ENCODE measurements at regions not wholly inside any gene's neighbourhood (a gene's known extent, or its start where the extent isn't known, plus 50 kb on each side); places are given as distances from the start of the nearest gene placed in this dataset.

DNA sequence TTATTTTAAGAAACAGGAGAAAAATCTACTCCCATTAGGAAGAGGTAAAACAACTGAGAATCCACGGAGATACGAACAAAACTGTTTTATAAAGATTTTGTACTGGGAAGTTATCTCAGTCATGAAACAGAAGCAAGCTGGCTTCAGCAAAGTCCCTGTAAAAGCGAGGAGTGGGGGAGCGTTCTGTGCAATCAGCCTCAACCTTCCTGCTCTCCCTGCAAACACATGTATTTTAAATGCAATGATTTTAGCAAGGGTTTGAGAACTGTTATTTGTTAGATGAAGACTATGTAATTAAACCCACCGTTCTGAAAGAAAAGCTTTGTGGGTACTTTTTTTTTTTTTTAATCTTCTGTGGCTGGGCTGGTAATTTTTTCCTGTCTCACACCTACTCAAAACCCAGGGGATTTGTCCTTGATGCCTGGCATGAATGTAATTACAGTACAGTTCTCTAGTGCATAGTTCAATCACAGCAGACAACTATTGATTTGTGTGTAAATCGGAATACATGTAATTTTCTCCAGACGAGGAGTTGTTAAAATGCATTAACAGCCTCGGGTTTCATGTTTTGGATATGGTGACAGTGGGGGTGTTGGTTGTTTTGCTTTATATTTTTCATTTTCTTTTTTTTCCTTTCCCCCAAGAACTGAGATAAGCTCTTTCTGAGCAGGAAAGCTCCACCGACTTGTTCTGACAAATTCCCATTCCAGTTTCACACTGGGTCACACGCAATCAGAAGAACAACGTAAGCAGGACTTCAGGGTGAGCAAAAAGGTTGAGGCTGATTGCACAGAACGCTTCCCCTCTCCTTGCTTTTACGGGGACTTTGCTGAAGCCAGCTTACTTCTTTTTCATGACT lies 153.6 kb downstream of the PHLDA1 start:
- DNase-seq (ENCODE audit: insufficient read length, low spot score) (no peak), FAIRE-seq (no peak)
- TF ChIP-seq, protein P1, sequence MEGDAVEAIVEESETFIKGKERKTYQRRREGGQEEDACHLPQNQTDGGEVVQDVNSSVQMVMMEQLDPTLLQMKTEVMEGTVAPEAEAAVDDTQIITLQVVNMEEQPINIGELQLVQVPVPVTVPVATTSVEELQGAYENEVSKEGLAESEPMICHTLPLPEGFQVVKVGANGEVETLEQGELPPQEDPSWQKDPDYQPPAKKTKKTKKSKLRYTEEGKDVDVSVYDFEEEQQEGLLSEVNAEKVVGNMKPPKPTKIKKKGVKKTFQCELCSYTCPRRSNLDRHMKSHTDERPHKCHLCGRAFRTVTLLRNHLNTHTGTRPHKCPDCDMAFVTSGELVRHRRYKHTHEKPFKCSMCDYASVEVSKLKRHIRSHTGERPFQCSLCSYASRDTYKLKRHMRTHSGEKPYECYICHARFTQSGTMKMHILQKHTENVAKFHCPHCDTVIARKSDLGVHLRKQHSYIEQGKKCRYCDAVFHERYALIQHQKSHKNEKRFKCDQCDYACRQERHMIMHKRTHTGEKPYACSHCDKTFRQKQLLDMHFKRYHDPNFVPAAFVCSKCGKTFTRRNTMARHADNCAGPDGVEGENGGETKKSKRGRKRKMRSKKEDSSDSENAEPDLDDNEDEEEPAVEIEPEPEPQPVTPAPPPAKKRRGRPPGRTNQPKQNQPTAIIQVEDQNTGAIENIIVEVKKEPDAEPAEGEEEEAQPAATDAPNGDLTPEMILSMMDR (IDR thresholded peaks at IDR 0.05; ENCODE audit: insufficient read depth, missing control alignments) = no peak

DNA sequence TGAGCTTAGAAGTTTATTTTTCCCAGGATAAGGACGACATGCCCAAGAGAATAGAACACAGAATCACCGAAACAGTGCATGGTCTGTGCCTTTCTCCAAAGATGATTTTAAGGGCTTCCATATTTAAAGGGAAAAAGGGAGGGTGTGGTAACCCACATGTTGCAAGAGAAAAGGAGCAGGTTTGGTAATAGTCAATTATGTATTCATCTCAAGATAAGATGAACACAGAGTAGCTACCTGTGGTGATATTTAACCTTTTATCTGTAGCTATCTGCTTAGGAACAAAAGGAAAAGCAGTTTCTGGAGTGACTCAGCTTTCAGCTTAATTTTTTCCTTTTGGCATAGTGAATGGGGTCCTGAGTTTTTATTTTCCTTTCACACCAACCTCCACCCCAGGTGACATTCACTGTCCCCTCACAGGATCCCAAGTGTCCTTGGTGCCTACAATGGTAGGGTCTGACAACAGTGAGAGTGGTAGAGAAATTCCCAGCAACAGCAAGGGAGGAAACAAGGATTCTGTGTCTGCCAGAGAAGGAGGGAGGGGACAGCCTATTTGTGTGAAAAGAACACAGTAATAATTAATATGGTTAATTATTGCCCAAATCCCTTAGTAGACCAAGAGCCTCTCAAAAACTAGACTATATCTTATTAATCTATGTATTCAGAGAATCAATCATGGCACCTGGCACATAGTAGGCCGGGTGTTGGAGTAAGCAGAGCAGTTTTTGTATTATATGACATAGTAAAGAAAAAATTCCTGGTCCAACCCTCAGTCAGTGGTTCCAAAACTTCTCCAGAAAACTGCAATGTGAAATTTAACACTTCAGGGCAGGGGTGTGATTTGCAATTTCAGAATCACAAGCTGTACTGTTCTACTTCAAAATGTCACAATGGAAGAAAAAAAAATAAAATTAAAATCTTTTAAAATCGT lies 154.5 kb downstream of the PHLDA1 start:
- FAIRE-seq (no peak), DNase-seq (ENCODE audit: insufficient read length, low spot score) (no peak)
- TF ChIP-seq, protein P1 (IDR thresholded peaks at IDR 0.05; ENCODE audit: insufficient read depth, missing control alignments) = no peak

DNA sequence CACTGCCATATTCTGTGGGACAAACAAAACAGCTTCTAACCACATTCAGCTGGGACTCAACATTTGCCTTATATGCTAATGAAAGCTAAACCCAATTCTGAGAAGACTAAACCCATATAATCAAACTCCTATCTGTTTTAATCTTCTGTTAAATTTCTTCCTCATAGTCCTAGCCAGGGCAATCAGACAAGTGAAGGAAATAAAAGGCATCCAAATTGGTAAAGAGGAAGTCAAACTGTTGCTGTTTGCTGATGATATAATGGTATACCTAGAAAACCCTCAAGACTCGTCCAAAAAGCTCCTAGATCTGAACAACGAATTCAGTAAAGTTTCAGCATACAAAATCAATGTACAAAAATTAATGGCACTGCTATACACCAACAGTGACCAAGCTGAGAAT lies 157.1 kb downstream of the PHLDA1 start:
- DNase-seq (ENCODE audit: insufficient read length, low spot score) = no peak
- TF ChIP-seq, protein P1 (IDR thresholded peaks at IDR 0.05; ENCODE audit: insufficient read depth, missing control alignments) = no peak
- no peak for FAIRE-seq

DNA sequence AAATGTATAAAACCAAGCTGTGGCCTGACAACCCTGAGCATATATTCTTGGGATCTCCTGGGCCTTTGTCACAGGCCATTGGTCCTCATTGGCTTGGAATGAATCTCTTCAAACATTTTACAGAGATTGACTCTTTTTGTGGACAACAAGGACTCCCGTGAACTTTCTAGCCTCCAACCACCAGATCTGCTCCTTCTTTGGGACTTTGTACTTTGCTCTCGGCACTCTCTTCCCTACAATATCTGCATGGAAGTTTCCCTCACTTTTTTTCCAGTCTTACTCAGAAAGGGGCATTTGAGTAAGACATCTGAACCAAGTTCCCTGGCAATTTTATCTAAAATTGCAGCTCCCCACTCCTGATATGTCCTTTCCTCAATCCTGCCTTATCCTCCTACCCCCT lies 158.8 kb downstream of the PHLDA1 start:
- TF ChIP-seq, protein P1 (IDR thresholded peaks at IDR 0.05; ENCODE audit: insufficient read depth, missing control alignments) = no peak
- FAIRE-seq = no peak
- no peak for DNase-seq (ENCODE audit: insufficient read length, low spot score)

DNA sequence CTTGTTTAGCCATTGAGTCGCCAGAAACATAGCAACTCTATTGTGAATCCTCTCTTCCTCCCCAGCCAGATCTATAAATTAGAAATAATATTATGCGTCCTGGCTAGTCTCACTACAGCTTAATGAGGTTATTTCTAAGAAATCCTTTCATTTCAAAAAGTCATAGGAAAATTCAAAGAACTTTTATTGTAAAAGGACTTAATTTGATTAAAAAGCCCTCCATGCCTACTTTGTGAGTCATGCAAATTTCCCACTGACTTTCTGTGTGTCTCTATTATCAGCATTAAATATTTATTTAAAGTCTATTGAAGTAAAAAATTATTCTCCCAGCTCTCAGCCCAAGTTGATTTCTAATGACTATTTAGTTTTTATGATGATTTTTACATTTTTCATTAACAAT lies 160.7 kb downstream of the PHLDA1 start:
- FAIRE-seq = no peak
- TF ChIP-seq, protein P1 (IDR thresholded peaks at IDR 0.05; ENCODE audit: insufficient read depth, missing control alignments) = no peak
- DNase-seq (ENCODE audit: insufficient read length, low spot score) = no peak

DNA sequence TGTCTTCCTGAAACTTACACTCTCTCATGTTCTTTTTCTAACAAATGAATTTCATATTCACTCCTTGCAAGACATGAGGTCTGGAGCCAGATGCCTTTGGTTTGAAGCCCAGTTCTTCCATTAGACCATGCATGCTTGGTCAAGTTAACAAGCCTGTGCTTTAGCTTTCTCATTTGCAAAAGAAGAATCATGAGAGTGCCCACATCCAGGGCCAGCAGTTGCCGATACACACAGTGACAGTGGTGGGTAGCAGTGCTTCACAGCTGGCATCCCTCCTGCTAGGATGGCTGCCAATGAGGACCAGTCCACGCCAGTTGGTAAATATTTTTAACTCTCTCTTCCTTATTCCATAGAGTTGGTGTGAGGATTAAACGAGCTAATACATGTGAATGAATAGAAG lies 163.1 kb downstream of the PHLDA1 start:
- FAIRE-seq (no peak), DNase-seq (ENCODE audit: insufficient read length, low spot score) (no peak)
- TF ChIP-seq, protein P1 (IDR thresholded peaks at IDR 0.05; ENCODE audit: insufficient read depth, missing control alignments) = no peak
